ENCODE measurements at regions not wholly inside any gene's neighbourhood (a gene's known extent, or its start where the extent isn't known, plus 50 kb on each side); places are given as distances from the start of the nearest gene placed in this dataset.

DNA sequence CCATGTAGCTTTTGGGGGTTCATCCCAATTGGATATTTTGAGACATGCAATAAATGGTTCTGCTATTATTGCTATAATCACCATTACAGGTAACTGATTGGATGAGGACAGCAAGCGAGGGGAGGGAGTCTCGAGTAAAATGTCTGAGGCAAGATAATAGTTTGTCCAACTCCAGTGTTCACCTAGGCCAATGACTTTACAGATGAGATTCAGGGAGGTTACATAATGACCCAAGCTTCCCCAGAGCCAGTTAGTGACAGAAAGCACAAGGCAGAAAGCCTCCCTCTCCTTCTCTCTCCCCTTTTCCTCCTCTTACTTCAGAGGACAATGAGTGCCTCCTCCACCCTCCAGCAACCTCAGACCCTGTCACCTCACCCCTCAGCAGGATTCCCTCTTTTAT lies 98.4 kb upstream of the GLS start:
- TF ChIP-seq EP300 (conservative IDR thresholded peaks at IDR 0.05; ENCODE audit: poor library complexity, severe bottlenecking) (no peak), EZH2 (IDR thresholded peaks at IDR 0.05; ENCODE audit: borderline replicate concordance, insufficient read depth, low read length, poor library complexity, severe bottlenecking) (no peak), SMC3 (conservative IDR thresholded peaks at IDR 0.05; ENCODE audit: poor library complexity) (no peak), TAF1 (IDR thresholded peaks at IDR 0.05; ENCODE audit: low read depth) (no peak)
- TF ChIP-seq, protein P1, sequence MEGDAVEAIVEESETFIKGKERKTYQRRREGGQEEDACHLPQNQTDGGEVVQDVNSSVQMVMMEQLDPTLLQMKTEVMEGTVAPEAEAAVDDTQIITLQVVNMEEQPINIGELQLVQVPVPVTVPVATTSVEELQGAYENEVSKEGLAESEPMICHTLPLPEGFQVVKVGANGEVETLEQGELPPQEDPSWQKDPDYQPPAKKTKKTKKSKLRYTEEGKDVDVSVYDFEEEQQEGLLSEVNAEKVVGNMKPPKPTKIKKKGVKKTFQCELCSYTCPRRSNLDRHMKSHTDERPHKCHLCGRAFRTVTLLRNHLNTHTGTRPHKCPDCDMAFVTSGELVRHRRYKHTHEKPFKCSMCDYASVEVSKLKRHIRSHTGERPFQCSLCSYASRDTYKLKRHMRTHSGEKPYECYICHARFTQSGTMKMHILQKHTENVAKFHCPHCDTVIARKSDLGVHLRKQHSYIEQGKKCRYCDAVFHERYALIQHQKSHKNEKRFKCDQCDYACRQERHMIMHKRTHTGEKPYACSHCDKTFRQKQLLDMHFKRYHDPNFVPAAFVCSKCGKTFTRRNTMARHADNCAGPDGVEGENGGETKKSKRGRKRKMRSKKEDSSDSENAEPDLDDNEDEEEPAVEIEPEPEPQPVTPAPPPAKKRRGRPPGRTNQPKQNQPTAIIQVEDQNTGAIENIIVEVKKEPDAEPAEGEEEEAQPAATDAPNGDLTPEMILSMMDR (IDR thresholded peaks at IDR 0.05; ENCODE audit: poor library complexity, severe bottlenecking) = no peak
- TF ChIP-seq, protein P2, sequence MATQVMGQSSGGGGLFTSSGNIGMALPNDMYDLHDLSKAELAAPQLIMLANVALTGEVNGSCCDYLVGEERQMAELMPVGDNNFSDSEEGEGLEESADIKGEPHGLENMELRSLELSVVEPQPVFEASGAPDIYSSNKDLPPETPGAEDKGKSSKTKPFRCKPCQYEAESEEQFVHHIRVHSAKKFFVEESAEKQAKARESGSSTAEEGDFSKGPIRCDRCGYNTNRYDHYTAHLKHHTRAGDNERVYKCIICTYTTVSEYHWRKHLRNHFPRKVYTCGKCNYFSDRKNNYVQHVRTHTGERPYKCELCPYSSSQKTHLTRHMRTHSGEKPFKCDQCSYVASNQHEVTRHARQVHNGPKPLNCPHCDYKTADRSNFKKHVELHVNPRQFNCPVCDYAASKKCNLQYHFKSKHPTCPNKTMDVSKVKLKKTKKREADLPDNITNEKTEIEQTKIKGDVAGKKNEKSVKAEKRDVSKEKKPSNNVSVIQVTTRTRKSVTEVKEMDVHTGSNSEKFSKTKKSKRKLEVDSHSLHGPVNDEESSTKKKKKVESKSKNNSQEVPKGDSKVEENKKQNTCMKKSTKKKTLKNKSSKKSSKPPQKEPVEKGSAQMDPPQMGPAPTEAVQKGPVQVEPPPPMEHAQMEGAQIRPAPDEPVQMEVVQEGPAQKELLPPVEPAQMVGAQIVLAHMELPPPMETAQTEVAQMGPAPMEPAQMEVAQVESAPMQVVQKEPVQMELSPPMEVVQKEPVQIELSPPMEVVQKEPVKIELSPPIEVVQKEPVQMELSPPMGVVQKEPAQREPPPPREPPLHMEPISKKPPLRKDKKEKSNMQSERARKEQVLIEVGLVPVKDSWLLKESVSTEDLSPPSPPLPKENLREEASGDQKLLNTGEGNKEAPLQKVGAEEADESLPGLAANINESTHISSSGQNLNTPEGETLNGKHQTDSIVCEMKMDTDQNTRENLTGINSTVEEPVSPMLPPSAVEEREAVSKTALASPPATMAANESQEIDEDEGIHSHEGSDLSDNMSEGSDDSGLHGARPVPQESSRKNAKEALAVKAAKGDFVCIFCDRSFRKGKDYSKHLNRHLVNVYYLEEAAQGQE (IDR thresholded peaks at IDR 0.05; ENCODE audit: borderline replicate concordance) = no peak

Measured in neural cell (in vitro differentiated cells).